ENCODE measurements at regions not wholly inside any gene's neighbourhood (a gene's known extent, or its start where the extent isn't known, plus 50 kb on each side); places are given as distances from the start of the nearest gene placed in this dataset.
A peak's percentile ranks its signal among the peaks of the same experiment; 100 is the strongest.
"Not testable (repeated sequence)": the region's sequence is repeated elsewhere in the genome, so short reads cannot be mapped to it uniquely, and the experiment has no call there.

DNA sequence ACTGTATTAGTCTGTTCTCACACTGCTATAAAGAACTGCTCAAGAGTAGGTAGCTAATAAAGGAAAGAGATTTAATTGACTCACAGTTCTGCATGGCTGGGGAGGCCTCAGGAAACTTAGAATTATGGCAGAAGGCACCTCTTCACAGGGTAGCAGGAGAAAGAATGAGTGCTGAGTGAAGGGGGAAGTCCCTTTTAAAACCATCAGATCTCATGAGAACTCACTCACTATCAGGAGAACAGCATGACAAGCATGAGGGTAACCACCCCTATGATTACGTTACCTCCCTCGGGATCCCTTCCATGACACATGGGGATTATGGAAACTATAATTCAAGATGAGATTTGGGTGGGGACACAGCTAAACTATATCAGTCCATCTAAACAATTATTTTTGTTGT is 261.0 kb downstream of the SPRY1 start:
- peaks cover 0 to 10% (median 0%) of the 10 kb centered on the region in 3 donors for H3K36me3 ChIP-seq (ENCODE audit: control insufficient read depth in 3 of 3, insufficient read depth in 2 of 3, low read depth in 1 of 3, low read length in 3 of 3)
- FAIRE-seq; H3K27ac ChIP-seq (ENCODE audit: low read depth in 1 of 3, low read length in 2 of 3); DNase-seq; H3K27me3 ChIP-seq (ENCODE audit: control insufficient read depth in 3 of 3, insufficient read depth in 3 of 3, low read length in 3 of 3); H3K4me3 ChIP-seq (ENCODE audit: low read depth in 1 of 3, low read length in 3 of 3): not testable (repeated sequence)
- H3K9me3 ChIP-seq (ENCODE audit: control insufficient read depth in 2 of 2, insufficient read depth in 1 of 2, low read depth in 1 of 2, low read length in 1 of 2) = peaks cover 0 to 17% of the 10 kb centered on the region in 2 donors
- H3K4me1 ChIP-seq (ENCODE audit: control insufficient read depth in 3 of 3, insufficient read depth in 2 of 3, low read depth in 1 of 3, low read length in 2 of 3) = peaks cover 0 to 30% (median 2%) of the 10 kb centered on the region in 3 donors
- WGBS, 3 donors = 72 to 93% (median 91%) methylated on average over 2 of the region's 2 CpGs

DNA sequence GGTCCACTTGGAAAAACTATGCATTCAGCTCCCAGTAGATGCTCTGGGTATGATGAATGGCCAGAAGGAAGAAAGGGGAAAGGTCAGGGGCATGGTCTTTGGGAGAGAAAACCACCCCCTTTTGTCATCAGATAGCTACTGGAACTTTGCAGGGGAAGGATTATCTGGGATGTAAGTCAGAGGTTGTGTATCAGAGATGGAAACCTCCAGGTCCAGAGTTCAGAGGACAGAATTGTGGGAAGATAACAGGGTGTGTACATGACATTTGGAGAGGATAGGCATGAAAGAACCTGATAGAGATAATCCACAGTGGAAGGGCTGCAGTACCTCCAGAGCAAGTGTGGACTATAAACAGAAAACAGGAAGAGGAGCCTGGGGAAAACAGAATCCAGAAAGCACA is 262.7 kb downstream of the SPRY1 start:
- H3K27ac ChIP-seq (ENCODE audit: low read depth in 1 of 3, low read length in 2 of 3) = peak overlapping the region in 1 of 3 donors; percentile 66
- peaks cover 0 to 11% (median 0%) of the 10 kb centered on the region in 3 donors for H3K36me3 ChIP-seq (ENCODE audit: control insufficient read depth in 3 of 3, insufficient read depth in 2 of 3, low read depth in 1 of 3, low read length in 3 of 3)
- peaks cover 0 to 22% (median 2%) of the 10 kb centered on the region in 3 donors for H3K4me1 ChIP-seq (ENCODE audit: control insufficient read depth in 3 of 3, insufficient read depth in 2 of 3, low read depth in 1 of 3, low read length in 2 of 3)
- H3K9me3 ChIP-seq (ENCODE audit: control insufficient read depth in 2 of 2, insufficient read depth in 1 of 2, low read depth in 1 of 2, low read length in 1 of 2) = peaks cover 0 to 17% of the 10 kb centered on the region in 2 donors
- H3K4me3 ChIP-seq (ENCODE audit: low read depth in 1 of 3, low read length in 3 of 3) = no peak overlapping the region
- DNase-seq (peak; percentile 60 to 74), FAIRE-seq (no peak)
- H3K27me3 ChIP-seq (ENCODE audit: control insufficient read depth in 3 of 3, insufficient read depth in 3 of 3, low read length in 3 of 3) = no peaks in the 10 kb centered on the region

DNA sequence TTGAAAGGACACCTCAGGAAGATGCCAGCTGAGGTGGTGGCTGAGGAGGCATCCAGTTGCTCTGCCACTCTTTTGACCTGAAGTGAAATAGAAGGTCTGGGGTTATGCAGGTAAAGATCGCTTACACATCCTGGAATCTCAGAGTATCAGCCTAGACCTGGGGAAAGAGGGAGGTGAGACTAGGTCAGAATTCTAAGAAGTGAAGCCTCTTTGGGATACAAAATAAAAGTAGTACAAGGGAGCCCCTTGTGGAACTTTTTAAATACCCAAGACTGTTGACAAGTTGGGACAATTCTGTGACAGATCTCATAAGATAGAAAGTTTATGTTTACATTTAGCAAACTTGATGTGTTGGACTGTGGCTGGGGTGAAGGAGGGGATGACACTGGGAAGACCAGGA is 263.1 kb downstream of the SPRY1 start:
- Histone ChIP-seq H3K27ac (ENCODE audit: low read depth in 1 of 3, low read length in 2 of 3) (peak overlapping the region in 2 of 3 donors; percentile 14 to 66), H3K9me3 (ENCODE audit: control insufficient read depth in 2 of 2, insufficient read depth in 1 of 2, low read depth in 1 of 2, low read length in 1 of 2) (peaks cover 0 to 17% of the 10 kb centered on the region in 2 donors), H3K4me3 (ENCODE audit: low read depth in 1 of 3, low read length in 3 of 3) (no peak overlapping the region), H3K27me3 (ENCODE audit: control insufficient read depth in 3 of 3, insufficient read depth in 3 of 3, low read length in 3 of 3) (no peaks in the 10 kb centered on the region), H3K36me3 (ENCODE audit: control insufficient read depth in 3 of 3, insufficient read depth in 2 of 3, low read depth in 1 of 3, low read length in 3 of 3) (peaks cover 0 to 11% (median 0%) of the 10 kb centered on the region in 3 donors), H3K4me1 (ENCODE audit: control insufficient read depth in 3 of 3, insufficient read depth in 2 of 3, low read depth in 1 of 3, low read length in 2 of 3) (peaks cover 0 to 22% (median 2%) of the 10 kb centered on the region in 3 donors)
- DNase-seq (peak; percentile 49 to 59), FAIRE-seq (no peak)
- WGBS, 3 donors = 69 to 91% (median 74%) methylated on average over 1 of the region's 1 CpG

DNA sequence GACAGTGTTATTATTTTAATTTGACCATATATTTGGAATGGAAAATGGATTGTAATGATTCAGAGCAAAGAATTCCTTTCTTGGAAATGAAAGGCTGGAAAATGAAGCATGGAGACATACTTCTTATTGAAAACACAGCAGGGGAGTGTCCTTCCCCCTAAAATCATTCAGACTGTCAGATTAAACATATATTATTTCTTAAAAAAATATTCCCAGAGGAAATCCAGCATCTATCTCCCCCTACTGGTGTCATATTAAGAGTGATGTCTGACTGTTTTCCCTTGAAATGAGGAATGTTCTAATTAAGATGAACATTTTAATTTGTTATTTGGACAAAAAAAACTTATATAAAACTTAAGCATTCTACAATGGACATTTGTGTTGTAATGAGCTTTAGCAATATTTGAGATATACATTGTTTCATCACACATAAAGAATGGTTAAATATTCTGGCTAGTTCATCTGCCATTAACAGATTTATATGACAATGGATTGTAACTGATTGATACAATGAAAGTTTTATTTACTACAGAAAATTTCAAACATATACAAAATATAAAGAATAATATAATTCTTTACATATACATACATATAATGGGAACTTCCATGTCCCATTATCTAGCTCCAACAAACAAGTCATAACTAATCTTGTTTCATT is 264.6 kb downstream of the SPRY1 start:
- H3K9me3 ChIP-seq (ENCODE audit: control insufficient read depth in 2 of 2, insufficient read depth in 1 of 2, low read depth in 1 of 2, low read length in 1 of 2) = peaks cover 0 to 10% of the 10 kb centered on the region in 2 donors
- DNase-seq (peak in 1 of 2 donors; percentile 39), FAIRE-seq (peak; percentile 80)
- peaks cover 0 to 10% (median 0%) of the 10 kb centered on the region in 3 donors for H3K36me3 ChIP-seq (ENCODE audit: control insufficient read depth in 3 of 3, insufficient read depth in 2 of 3, low read depth in 1 of 3, low read length in 3 of 3)
- H3K4me1 ChIP-seq (ENCODE audit: control insufficient read depth in 3 of 3, insufficient read depth in 2 of 3, low read depth in 1 of 3, low read length in 2 of 3) = peaks cover 0 to 22% (median 2%) of the 10 kb centered on the region in 3 donors
- no peak overlapping the region for H3K27ac ChIP-seq (ENCODE audit: low read depth in 1 of 3, low read length in 2 of 3)
- no peak overlapping the region for H3K4me3 ChIP-seq (ENCODE audit: low read depth in 1 of 3, low read length in 3 of 3)
- H3K27me3 ChIP-seq (ENCODE audit: control insufficient read depth in 3 of 3, insufficient read depth in 3 of 3, low read length in 3 of 3) = no peaks in the 10 kb centered on the region

DNA sequence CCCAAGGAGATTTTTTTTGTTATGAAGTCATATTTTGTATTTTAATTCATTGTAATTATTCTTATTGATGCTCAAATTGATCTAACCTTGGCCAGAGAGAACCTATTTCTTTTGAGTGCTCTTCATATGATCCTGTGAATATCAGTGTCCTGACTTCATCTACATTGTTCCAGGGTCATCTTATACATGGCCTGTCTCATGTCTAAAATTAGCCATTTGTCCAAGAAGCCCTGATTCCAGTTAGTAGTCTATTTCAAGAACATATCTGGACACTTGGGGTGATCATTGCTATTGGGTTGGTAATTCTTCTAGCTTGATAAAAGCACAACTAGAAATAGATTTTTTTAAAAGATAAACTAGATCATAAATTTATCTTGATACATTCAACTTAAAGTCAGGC is 266.2 kb downstream of the SPRY1 start:
- H3K9me3 ChIP-seq (ENCODE audit: control insufficient read depth in 2 of 2, insufficient read depth in 1 of 2, low read depth in 1 of 2, low read length in 1 of 2) = no peaks in the 10 kb centered on the region
- DNase-seq (no peak), FAIRE-seq (no peak)
- peaks cover 0 to 22% (median 2%) of the 10 kb centered on the region in 3 donors for H3K4me1 ChIP-seq (ENCODE audit: control insufficient read depth in 3 of 3, insufficient read depth in 2 of 3, low read depth in 1 of 3, low read length in 2 of 3)
- H3K27ac ChIP-seq (ENCODE audit: low read depth in 1 of 3, low read length in 2 of 3) = no peak overlapping the region
- H3K36me3 ChIP-seq (ENCODE audit: control insufficient read depth in 3 of 3, insufficient read depth in 2 of 3, low read depth in 1 of 3, low read length in 3 of 3) = peaks cover 0 to 6% (median 0%) of the 10 kb centered on the region in 3 donors
- no peaks in the 10 kb centered on the region for H3K27me3 ChIP-seq (ENCODE audit: control insufficient read depth in 3 of 3, insufficient read depth in 3 of 3, low read length in 3 of 3)
- H3K4me3 ChIP-seq (ENCODE audit: low read depth in 1 of 3, low read length in 3 of 3) = no peak overlapping the region

DNA sequence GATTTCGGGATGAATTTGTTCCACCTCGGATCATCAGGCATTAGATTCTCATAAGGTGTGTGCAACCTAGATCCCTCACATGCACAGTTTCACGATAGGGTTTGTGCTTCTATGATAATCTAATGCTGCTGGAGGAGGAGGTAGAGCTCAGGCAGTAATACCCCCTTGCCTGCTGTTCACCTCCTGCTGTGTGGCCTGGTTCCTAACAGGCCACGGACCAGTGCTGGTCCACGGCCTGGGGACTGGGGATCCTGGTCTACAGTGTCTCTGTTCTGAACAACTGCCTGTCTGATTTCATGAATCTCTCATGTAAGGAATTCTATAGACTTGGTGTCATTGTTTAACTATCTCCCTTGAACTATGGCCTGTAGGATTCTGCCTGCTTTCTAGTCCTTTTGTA is 269.9 kb downstream of the SPRY1 start:
- Histone ChIP-seq H3K4me1 (ENCODE audit: control insufficient read depth in 3 of 3, insufficient read depth in 2 of 3, low read depth in 1 of 3, low read length in 2 of 3) (peaks cover 0 to 3% (median 0%) of the 10 kb centered on the region in 3 donors), H3K27ac (ENCODE audit: low read depth in 1 of 3, low read length in 2 of 3) (no peak overlapping the region), H3K27me3 (ENCODE audit: control insufficient read depth in 3 of 3, insufficient read depth in 3 of 3, low read length in 3 of 3) (no peaks in the 10 kb centered on the region), H3K9me3 (ENCODE audit: control insufficient read depth in 2 of 2, insufficient read depth in 1 of 2, low read depth in 1 of 2, low read length in 1 of 2) (no peaks in the 10 kb centered on the region), H3K4me3 (ENCODE audit: low read depth in 1 of 3, low read length in 3 of 3) (no peak overlapping the region), H3K36me3 (ENCODE audit: control insufficient read depth in 3 of 3, insufficient read depth in 2 of 3, low read depth in 1 of 3, low read length in 3 of 3) (peaks cover 0 to 6% (median 1%) of the 10 kb centered on the region in 3 donors)
- DNase-seq (no peak), FAIRE-seq (no peak)
- WGBS, 3 donors = 92 to 95% (median 94%) methylated on average over 5 of the region's 5 CpGs

DNA sequence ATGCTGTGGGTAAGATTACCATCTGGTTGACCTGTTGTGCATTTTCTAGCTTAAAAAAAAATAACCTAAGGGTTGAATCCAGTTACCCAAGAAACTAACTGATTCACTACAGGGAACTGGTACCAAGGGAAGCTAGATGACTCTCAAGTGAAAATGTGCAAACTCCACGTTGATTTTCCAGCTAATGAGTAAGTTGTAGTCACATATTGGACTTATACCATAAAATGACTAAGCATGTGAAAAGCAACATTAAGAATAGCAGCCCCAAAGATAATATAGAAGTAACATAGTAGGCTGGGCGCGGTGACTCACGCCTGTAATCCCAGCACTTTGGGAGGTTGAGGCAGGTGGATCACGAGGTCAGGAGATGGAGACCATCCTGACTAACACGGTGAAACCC is 270.9 kb downstream of the SPRY1 start:
- FAIRE-seq (no peak), DNase-seq (no peak)
- no peaks in the 10 kb centered on the region for H3K9me3 ChIP-seq (ENCODE audit: control insufficient read depth in 2 of 2, insufficient read depth in 1 of 2, low read depth in 1 of 2, low read length in 1 of 2)
- H3K27ac ChIP-seq (ENCODE audit: low read depth in 1 of 3, low read length in 2 of 3) = no peak overlapping the region
- no peaks in the 10 kb centered on the region for H3K27me3 ChIP-seq (ENCODE audit: control insufficient read depth in 3 of 3, insufficient read depth in 3 of 3, low read length in 3 of 3)
- H3K4me3 ChIP-seq (ENCODE audit: low read depth in 1 of 3, low read length in 3 of 3) = no peak overlapping the region
- WGBS, 3 donors = 82 to 90% (median 86%) methylated on average over 6 of the region's 6 CpGs
- H3K4me1 ChIP-seq (ENCODE audit: control insufficient read depth in 3 of 3, insufficient read depth in 2 of 3, low read depth in 1 of 3, low read length in 2 of 3) = peaks cover 0 to 4% (median 0%) of the 10 kb centered on the region in 3 donors
- peaks cover 0 to 6% (median 1%) of the 10 kb centered on the region in 3 donors for H3K36me3 ChIP-seq (ENCODE audit: control insufficient read depth in 3 of 3, insufficient read depth in 2 of 3, low read depth in 1 of 3, low read length in 3 of 3)

DNA sequence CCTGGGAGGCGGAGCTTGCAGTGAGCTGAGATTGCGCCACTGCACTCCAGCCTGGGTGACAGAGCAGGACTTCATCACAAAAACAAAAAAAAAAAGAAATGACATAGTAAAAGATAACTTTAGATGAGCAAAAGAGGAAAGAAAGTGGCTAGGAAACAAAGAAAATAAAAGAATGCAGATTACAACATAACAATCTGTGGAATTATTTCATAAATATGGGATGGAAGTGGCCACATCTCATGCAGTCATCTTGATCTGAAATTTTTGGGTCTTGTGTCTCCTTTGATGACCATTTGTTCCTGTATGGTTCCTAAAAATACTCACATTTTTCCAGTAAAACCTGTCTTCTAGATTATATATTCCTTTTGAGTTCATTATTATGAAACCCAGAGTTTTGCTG is 271.4 kb downstream of the SPRY1 start:
- DNase-seq (no peak), FAIRE-seq (no peak)
- Histone ChIP-seq H3K9me3 (ENCODE audit: control insufficient read depth in 2 of 2, insufficient read depth in 1 of 2, low read depth in 1 of 2, low read length in 1 of 2) (no peaks in the 10 kb centered on the region), H3K27me3 (ENCODE audit: control insufficient read depth in 3 of 3, insufficient read depth in 3 of 3, low read length in 3 of 3) (no peaks in the 10 kb centered on the region), H3K4me3 (ENCODE audit: low read depth in 1 of 3, low read length in 3 of 3) (no peak overlapping the region), H3K4me1 (ENCODE audit: control insufficient read depth in 3 of 3, insufficient read depth in 2 of 3, low read depth in 1 of 3, low read length in 2 of 3) (peaks cover 0 to 4% (median 0%) of the 10 kb centered on the region in 3 donors), H3K27ac (ENCODE audit: low read depth in 1 of 3, low read length in 2 of 3) (no peak overlapping the region), H3K36me3 (ENCODE audit: control insufficient read depth in 3 of 3, insufficient read depth in 2 of 3, low read depth in 1 of 3, low read length in 3 of 3) (peaks cover 0 to 6% (median 1%) of the 10 kb centered on the region in 3 donors)
- 96 to 97% (median 97%) methylated on average over 2 of the region's 2 CpGs for WGBS, 3 donors

All from small intestine (tissue), 7 donors.